Esophagus squamous epithelium (tissue), 4 donors: ENCODE measurements at regions not wholly inside any gene's neighbourhood (a gene's known extent, or its start where the extent isn't known, plus 50 kb on each side); places are given as distances from the start of the nearest gene placed in this dataset.

Source experiments
- CTCF ChIP-seq, 6 experiments: fragments of 450-650 bp in 4 of 6; fragments of 200-600 bp in 2 of 6; sonication (generic) in 2 of 6; IDR thresholded peaks; one replicate each; pipeline ENCODE4 v1.5.1; 2016 to 2019; ENCODE audit warnings: antibody characterized with exemption in 6 of 6, mild to moderate bottlenecking in 4 of 6, moderate library complexity in 4 of 6
- POLR2A ChIP-seq, 4 donors: fragments of 450-650 bp; IDR thresholded peaks; one replicate each; pipeline ENCODE4 v1.6.1; 2017; ENCODE audit warnings: antibody characterized with exemption in 4 of 4, mild to moderate bottlenecking in 4 of 4, moderate library complexity in 3 of 4

DNA sequence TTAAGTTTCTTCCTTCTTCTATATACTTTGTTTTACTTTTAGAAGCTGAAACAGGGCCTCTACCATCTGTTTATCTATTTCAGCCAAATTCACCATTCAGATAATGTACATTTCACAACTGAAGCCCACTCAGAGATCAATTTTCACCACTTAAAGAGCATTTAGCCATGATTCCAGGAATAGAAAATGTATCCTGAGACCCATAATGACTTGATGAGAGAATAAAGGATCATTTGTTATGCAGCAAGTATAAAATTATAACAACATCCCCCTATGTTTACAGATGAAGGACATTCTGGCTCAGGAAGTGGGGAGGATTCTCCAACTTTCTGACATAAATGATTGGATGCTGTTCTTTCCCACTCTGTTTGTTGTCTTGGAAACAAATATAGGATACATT, 962.1 kb upstream of the EEF2KMT start:
- no peak for TF ChIP-seq CTCF (IDR thresholded peaks at IDR 0.05)
- TF ChIP-seq POLR2A (IDR thresholded peaks at IDR 0.05) = no peak
